H9 (cell line): ENCODE measurements at regions not wholly inside any gene's neighbourhood (a gene's known extent, or its start where the extent isn't known, plus 50 kb on each side); places are given as distances from the start of the nearest gene placed in this dataset.

Experiments used
- DNase-seq: peaks from one replicate; pipeline ENCODE4 v3.0.0-alpha.2; 2017
- H2AFZ ChIP-seq: one replicate; pipeline ENCODE4 v1.6.1; 2013; ENCODE audit warnings: mild to moderate bottlenecking, low read length, control low read depth, moderate library complexity
- H2AK5ac ChIP-seq: 2 replicates; pipeline ENCODE4 v1.6.1; 2013; ENCODE audit warnings: low read length, control low read depth, mixed read lengths; ENCODE audit not compliant: insufficient read length
- H2BK120ac ChIP-seq: one replicate; pipeline ENCODE4 v1.6.1; 2013; ENCODE audit warnings: low read depth, mild to moderate bottlenecking, low read length, control low read depth, inconsistent platforms; ENCODE audit not compliant: poor library complexity, severe bottlenecking
- H2BK12ac ChIP-seq: 2 replicates; pipeline ENCODE4 v1.6.1; 2013; ENCODE audit warnings: low read length, control low read depth, mixed read lengths, low read depth; ENCODE audit not compliant: insufficient read length
- H2BK15ac ChIP-seq: 2 replicates; pipeline ENCODE4 v1.6.1; 2013; ENCODE audit warnings: low read depth, low read length, control low read depth
- H2BK20ac ChIP-seq: one replicate; pipeline ENCODE4 v1.6.1; 2013; ENCODE audit warnings: low read depth, mild to moderate bottlenecking, low read length, control low read depth, inconsistent platforms; ENCODE audit not compliant: poor library complexity, severe bottlenecking
- H2BK5ac ChIP-seq: 2 replicates; pipeline ENCODE4 v1.6.1; 2013; ENCODE audit warnings: low read length, control low read depth, mixed read lengths; ENCODE audit not compliant: insufficient read length
- H3K14ac ChIP-seq: 2 replicates; pipeline ENCODE4 v1.6.1; 2013; ENCODE audit warnings: low read length, control low read depth; ENCODE audit not compliant: insufficient read depth
- H3K18ac ChIP-seq: 2 replicates; pipeline ENCODE4 v1.6.1; 2013; ENCODE audit warnings: low read depth, mild to moderate bottlenecking, mixed read lengths, low read length, control low read depth; ENCODE audit not compliant: insufficient read length
- H3K23ac ChIP-seq: 2 replicates; pipeline ENCODE4 v1.6.1; 2013; ENCODE audit warnings: low read length, control low read depth, mixed read lengths, low read depth; ENCODE audit not compliant: insufficient read length
- H3K23me2 ChIP-seq: 2 replicates; pipeline ENCODE4 v1.6.1; 2013; ENCODE audit warnings: low read depth, mild to moderate bottlenecking, mixed read lengths, low read length, control low read depth; ENCODE audit not compliant: insufficient read length, poor library complexity, severe bottlenecking
- H3K27ac ChIP-seq: 2 replicates; pipeline ENCODE4 v1.5.1; 2013; ENCODE audit warnings: low read length, control low read depth, mixed read lengths, low read depth; ENCODE audit not compliant: insufficient read length
- H3K27me3 ChIP-seq: 2 replicates; pipeline ENCODE4 v1.6.1; 2013; ENCODE audit warnings: low read length, control low read depth, inconsistent platforms; ENCODE audit not compliant: insufficient read depth
- H3K4ac ChIP-seq: 2 replicates; pipeline ENCODE4 v1.6.1; 2013; ENCODE audit warnings: low read depth, mild to moderate bottlenecking, control low read depth, inconsistent platforms, low read length, moderate library complexity
- H3K4me1 ChIP-seq: 2 replicates; pipeline ENCODE4 v1.6.1; 2013; ENCODE audit warnings: low read length, control low read depth, inconsistent platforms; ENCODE audit not compliant: insufficient read depth
- H3K4me2 ChIP-seq: 2 replicates; pipeline ENCODE4 v1.6.1; 2013; ENCODE audit warnings: low read length, control low read depth, mixed read lengths; ENCODE audit not compliant: insufficient read length, insufficient read depth
- H3K56ac ChIP-seq: 2 replicates; pipeline ENCODE4 v1.6.1; 2013; ENCODE audit warnings: low read depth, mild to moderate bottlenecking, mixed read lengths, low read length, control low read depth; ENCODE audit not compliant: insufficient read length
- H3K79me1 ChIP-seq: 2 replicates; pipeline ENCODE4 v1.6.1; 2013; ENCODE audit warnings: low read depth, mild to moderate bottlenecking, moderate library complexity, low read length, control low read depth, inconsistent platforms; ENCODE audit not compliant: insufficient read depth, poor library complexity, severe bottlenecking
- H3K79me2 ChIP-seq: 2 replicates; pipeline ENCODE4 v1.6.1; 2013; ENCODE audit warnings: low read length, control low read depth, inconsistent platforms; ENCODE audit not compliant: insufficient read depth
- H3K9ac ChIP-seq: 2 replicates; pipeline ENCODE4 v1.6.1; 2013; ENCODE audit warnings: low read length, control low read depth, mixed read lengths; ENCODE audit not compliant: insufficient read length; ENCODE audit errors: extremely low read depth
- H3K9me3 ChIP-seq: one replicate; pipeline ENCODE4 v1.6.1; 2013; ENCODE audit warnings: low read depth, low read length, inconsistent platforms; ENCODE audit not compliant: control insufficient read depth
- H3T11ph ChIP-seq: one replicate; pipeline ENCODE4 v1.6.1; 2013; ENCODE audit warnings: mild to moderate bottlenecking, low read length, control low read depth, inconsistent platforms
- H4K20me1 ChIP-seq: one replicate; pipeline ENCODE4 v1.6.1; 2013; ENCODE audit not compliant: control insufficient read depth, insufficient read length, insufficient read depth
- H4K5ac ChIP-seq: 2 replicates; pipeline ENCODE4 v1.6.1; 2013; ENCODE audit warnings: low read depth, mild to moderate bottlenecking, mixed read lengths, low read length, control low read depth; ENCODE audit not compliant: insufficient read length
- H4K8ac ChIP-seq: replicated peaks from 2 replicates; pipeline ENCODE4 v1.6.1; 2013; ENCODE audit warnings: low read length, control low read depth, mixed read lengths, low read depth; ENCODE audit not compliant: insufficient read length
- H4K91ac ChIP-seq: 2 replicates; pipeline ENCODE4 v1.6.1; 2013; ENCODE audit warnings: low read depth, mild to moderate bottlenecking, moderate library complexity, mixed read lengths, low read length, control low read depth; ENCODE audit not compliant: insufficient read length
- H3K27ac Mint-ChIP-seq, 3 experiments: 2 replicates in 2 of 3; 3 replicates in 1 of 3; pipeline ENCODE4 v1.8.0; 2020 to 2021; ENCODE audit warnings: mixed read lengths in 3 of 3, mild to moderate bottlenecking in 1 of 3, moderate library complexity in 1 of 3
- H3K27me3 Mint-ChIP-seq: 2 replicates; pipeline ENCODE4 v1.8.0; 2021; ENCODE audit warnings: low read depth, mild to moderate bottlenecking, moderate library complexity, mixed read lengths
- H3K36me3 Mint-ChIP-seq, 3 experiments: 2 replicates in 2 of 3; 3 replicates in 1 of 3; pipeline ENCODE4 v1.8.0; 2020 to 2021; ENCODE audit warnings: low read depth in 3 of 3, mixed read lengths in 3 of 3; ENCODE audit not compliant: insufficient read depth in 1 of 3
- H3K4me1 Mint-ChIP-seq, 2 experiments: 2 replicates each; pipeline ENCODE4 v1.8.0; 2020; ENCODE audit warnings: mixed read lengths in 2 of 2
- H3K4me3 Mint-ChIP-seq, 2 experiments: 2 replicates in 1 of 2; 3 replicates in 1 of 2; pipeline ENCODE4 v1.8.0; 2020 to 2021; ENCODE audit warnings: mild to moderate bottlenecking in 2 of 2, mixed read lengths in 2 of 2, moderate library complexity in 1 of 2
- H3K9me3 Mint-ChIP-seq, 2 experiments: 2 replicates in 1 of 2; 3 replicates in 1 of 2; pipeline ENCODE4 v1.8.0; 2020; ENCODE audit warnings: mild to moderate bottlenecking in 2 of 2, mixed read lengths in 2 of 2, moderate library complexity in 1 of 2
- CTCF ChIP-seq: fragments of 200-600 bp; sonication (generic); conservative IDR thresholded peaks from 3 replicates; pipeline ENCODE4 v1.8.0; 2021; ENCODE audit warnings: antibody characterized with exemption, mild to moderate bottlenecking
- WGBS: extraction: QIAGEN DNeasy Blood & Tissue Kit; methylation state at CpG from one replicate; pipeline ENCODE4 v1.1.7; 2013; ENCODE audit warnings: missing lambda C conversion rate, low lambda C conversion rate, mixed read lengths; ENCODE audit not compliant: insufficient read length; ENCODE audit errors: extremely low coverage; 5-methylcytosine and 5-hydroxymethylcytosine counted together

GRCh38 chr10:78744056-78744455 is 324.7 kb upstream of the ZMIZ1 start:
- Histone ChIP-seq H3K4me2 (no peak overlapping the region), H3K56ac (no peak overlapping the region), H3K9me3 (no peaks in the 10 kb centered on the region), H4K8ac (no peak overlapping the region), H3K9ac (no peak overlapping the region), H2AFZ (no peak overlapping the region), H3K23me2 (peaks cover 3% of the 10 kb centered on the region), H2AK5ac (no peak overlapping the region), H3K4ac (no peak overlapping the region), H2BK20ac (no peak overlapping the region), H3K27me3 (no peaks in the 10 kb centered on the region), H2BK12ac (no peak overlapping the region), H3K4me1 (no peaks in the 10 kb centered on the region; the same call in 1 of the 2 replicates), H3K79me1 (no peaks in the 10 kb centered on the region), H4K91ac (no peak overlapping the region), H3K23ac (no peak overlapping the region), H4K20me1 (peaks cover 2% of the 10 kb centered on the region), H3K27ac (no peak overlapping the region), H4K5ac (no peak overlapping the region), H2BK15ac (no peak overlapping the region), H3K18ac (no peak overlapping the region), H3T11ph (no peak overlapping the region), H3K79me2 (no peaks in the 10 kb centered on the region), H3K14ac (no peak overlapping the region), H2BK5ac (no peak overlapping the region), H2BK120ac (no peak overlapping the region)
- Mint-ChIP-seq H3K27ac (0 out of 7 replicates have a peak overlapping the region, but pooled peaks of 1 of the 3 experiments have one; percentile 13), H3K4me1 (peaks cover 25 to 29% of the 10 kb centered on the region in 2 experiments), H3K4me3 (no peak overlapping the region), H3K9me3 (no peaks in the 10 kb centered on the region; a peak in 2 of 5 replicates), H3K27me3 (peaks cover 13% of the 10 kb centered on the region), H3K36me3 (no peaks in the 10 kb centered on the region)
- WGBS = no CpG with 5 or more reads among the region's 5 CpGs
- no peak for DNase-seq
- TF ChIP-seq CTCF = no peak
